ENCODE measurements at regions not wholly inside any gene's neighbourhood (a gene's known extent, or its start where the extent isn't known, plus 50 kb on each side); places are given as distances from the start of the nearest gene placed in this dataset.

- DNase-seq (ENCODE audit: low read depth), result no peak
Measured at GRCh38 chr2:129059476-129059875, 740.8 kb upstream of the HS6ST1 start.

DNA sequence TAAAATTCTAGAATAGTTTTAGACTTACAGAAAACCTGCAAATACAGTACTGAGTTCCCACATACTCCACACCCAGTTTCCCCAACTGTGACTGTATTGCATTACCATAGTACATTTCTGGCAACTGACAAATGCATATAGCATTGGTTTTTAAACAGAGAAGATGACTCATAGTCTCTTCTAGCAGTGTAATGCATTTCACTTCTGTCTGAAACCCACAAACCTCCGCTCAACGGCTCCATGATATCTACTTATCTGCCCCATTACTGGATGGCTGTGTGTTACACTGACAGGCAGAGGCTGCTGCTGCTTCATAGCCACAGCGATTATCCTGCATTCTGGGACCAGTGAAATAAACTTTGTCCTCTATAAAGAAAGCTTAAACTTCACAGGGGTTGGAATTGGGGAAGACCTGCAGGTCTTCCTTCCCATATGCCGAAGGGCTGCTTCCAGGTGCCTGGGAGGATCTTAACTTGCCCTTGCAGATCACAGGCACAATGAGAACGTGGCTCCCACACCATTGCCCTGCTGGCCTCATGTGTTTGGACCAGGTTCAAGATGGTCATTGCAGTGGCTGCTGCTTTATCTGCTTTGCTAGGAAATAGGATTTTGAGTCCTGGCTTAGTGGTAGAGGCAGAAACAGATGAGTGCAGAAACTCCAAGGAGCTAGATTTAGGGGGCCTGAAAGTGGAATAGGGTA lies 742.6 kb upstream of the HS6ST1 start:
- DNase-seq (ENCODE audit: low read depth), result no peak

DNA sequence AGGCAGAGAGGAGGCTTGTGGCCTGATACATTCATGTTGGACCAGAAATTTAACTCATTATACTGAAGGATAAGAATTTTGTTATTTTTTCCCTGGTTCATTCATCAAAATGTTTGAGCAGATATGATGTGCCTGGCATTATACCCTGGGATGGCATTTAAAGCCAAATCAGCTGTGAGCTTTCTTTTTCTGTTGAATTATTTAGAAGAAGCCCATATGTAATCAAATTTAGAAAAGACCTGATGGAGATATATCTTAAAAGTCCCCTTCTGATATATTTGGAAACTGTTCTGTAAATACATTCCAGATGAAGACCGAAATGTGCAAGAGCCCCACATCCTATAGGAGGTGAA lies 743.1 kb upstream of the HS6ST1 start:
- no peak for DNase-seq (ENCODE audit: low read depth)

DNA sequence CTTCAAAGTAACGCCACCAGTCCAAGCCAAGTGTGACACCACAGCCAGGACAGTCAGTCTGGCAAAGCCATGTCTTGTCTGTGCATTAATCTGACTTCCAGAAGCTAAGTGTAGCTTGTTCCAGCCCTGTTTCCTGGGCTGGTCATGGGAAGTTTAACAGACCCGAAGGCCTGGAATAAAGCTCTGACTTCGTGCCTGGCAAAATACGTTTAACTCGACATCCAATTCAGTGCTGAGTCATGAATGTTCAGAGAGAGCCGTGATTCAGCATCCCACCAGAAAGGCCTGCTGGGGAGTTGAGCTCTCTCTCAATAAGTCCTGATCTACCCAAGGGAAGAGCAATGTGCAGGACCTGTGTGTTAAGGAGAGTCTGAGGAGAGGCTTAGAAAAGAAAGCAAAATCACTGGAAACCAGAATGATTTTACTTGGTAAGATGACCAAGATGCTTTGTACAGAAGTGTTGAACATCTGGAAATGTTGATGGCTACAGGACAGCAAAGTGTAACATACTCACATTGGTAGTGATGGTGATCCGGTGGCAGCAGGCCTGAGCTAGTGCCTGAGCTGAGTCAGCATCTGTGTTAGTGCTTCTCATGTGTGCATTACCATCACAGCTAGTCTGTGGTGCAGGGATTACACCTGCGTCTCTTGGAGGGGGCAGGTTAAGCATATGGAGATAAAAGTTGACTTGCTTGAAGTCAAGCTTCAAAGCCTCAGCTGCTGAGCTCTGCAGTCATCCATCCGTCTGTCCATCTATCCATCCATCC lies 743.7 kb upstream of the HS6ST1 start:
- DNase-seq (ENCODE audit: low read depth), result no peak

DNA sequence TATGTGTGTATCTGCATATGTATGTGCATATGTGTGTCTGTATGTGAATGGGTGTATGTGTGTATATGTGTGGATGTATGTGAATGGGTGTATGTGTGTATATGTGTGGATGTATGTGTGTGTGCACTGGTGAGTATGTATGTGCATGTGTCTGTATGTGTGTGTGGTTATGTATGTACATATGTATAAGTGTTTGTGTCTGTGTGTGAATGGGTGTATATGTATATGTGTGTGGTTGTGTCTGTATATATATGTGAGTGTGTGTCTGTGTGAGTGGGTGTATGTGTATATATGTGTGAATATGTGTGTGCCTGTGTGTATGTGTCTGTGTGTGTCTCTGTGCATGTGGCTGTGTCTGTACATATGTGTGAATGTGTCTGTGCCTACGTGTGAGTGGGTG lies 748.4 kb upstream of the HS6ST1 start:
- no peak for DNase-seq (ENCODE audit: low read depth)

- DNase-seq (ENCODE audit: low read depth), result no peak
Measured at GRCh38 chr2:129067953-129068352, 749.3 kb upstream of the HS6ST1 start.

- DNase-seq (ENCODE audit: low read depth), result no peak
Measured at GRCh38 chr2:129068543-129068942, 749.9 kb upstream of the HS6ST1 start.

DNA sequence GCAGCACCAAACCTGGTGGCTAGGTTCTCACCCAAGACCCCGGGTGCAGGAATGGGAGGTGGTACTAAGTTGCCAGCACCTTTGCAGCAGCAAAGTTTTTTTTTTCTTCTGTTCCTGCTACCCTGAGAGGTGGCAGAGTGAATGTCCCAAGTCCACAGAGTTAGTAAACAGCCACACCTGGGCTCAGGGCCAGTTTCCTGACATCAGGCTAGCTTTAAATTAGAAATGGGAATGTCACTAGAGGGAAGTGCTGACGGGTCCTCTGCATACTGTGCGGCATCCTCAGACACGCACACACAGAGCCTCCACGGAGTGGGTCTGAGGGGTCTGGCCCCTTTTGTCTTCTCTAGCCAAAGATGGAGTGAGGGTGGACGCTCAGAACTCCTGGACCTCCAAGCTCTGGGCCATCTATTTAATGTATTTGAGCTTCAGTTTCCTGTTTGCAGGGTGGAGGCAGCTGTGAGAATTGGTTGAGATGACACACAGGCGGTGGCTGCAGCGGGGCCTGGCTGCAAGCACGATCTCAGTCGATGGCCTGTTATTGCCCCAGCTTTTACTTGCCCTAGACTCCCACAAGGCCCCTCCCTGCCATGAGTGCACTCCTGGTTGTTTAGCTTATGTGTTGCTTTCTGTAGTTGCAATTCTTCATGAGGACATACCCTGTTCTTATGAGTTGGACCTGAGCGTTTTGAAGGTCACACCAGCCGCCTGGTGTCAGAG lies 751.4 kb upstream of the HS6ST1 start:
- DNase-seq (ENCODE audit: low read depth), result no peak

DNA sequence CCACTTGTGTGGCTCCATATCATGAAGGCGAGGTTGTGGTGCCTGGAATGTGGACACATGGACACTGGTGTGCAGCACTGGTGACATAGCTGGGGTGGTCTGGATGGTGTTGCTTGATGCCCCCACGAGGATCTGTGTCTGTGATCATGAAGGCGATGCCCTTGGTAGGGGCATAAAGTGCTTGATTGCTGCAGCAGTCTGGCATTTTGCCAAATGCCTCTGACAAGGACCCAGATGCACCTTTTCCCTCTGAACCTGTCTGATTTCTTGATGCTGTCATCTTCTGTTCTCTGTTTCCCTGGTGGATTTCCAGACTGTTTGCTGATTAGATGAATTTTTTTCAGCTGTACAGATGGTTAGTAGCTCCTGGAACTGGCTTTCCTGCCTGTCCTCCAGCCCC lies 752.0 kb upstream of the HS6ST1 start:
- DNase-seq (ENCODE audit: low read depth), result no peak

DNA sequence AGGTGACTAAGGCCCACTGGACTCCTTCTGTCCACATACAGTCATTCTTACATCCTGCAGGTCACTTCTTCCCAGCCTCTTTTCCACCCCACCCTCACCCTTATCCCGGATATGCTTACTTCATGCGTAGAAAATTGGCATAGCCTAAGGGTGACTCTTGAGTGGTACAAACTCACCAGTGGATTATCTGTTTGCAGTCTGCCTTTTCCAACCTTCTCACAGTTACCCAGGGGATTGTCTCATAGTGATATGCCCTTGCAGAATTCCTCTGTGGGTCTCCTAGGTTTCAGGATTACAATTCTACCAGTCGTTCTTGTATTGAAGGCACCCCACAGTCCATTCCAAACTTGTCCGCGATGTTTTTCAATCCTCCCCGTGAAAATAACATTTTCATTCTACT lies 752.9 kb upstream of the HS6ST1 start:
- DNase-seq (ENCODE audit: low read depth), result no peak

GRCh38 chr2:129074298-129074920 lies 755.7 kb upstream of the HS6ST1 start:
- no peak for DNase-seq (ENCODE audit: low read depth)

GRCh38 chr2:129078548-129078947 lies 759.9 kb upstream of the HS6ST1 start:
- no peak for DNase-seq (ENCODE audit: low read depth)

DNA sequence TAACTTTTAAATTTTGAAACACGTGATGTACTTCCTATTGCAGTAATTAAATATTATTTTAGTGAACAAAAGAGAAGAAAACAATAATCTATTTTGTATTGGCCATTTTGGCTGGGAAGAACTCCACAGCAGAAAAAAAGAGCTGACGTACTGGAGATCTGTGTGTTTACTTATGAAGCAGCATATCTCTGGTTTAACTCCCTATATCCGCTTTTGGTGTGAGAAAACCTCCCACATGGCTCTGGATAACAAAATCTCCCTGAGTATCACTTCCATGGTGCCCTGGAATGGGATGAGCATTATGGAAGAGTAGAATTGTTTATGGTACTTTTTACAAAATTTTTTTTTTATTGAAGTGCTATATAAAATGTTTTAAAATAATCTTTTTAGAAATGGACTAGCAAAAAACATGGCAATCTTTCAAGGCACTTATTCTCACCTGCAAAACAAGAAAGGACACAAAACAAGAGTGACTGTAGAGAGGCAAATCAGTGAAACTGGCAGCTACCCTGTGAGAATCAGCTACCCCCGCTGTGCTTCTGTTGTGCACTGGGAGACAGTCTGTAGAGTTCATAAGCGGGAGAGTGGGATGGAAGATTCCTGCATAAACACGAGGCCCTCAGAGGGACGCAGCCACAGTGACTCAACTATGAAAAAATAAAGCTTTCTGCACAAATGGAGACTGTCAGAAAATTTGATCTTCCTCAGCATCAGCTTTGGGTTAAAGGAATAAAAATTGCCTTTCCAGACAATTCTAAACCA lies 762.2 kb upstream of the HS6ST1 start:
- DNase-seq (ENCODE audit: low read depth), result no peak

DNA sequence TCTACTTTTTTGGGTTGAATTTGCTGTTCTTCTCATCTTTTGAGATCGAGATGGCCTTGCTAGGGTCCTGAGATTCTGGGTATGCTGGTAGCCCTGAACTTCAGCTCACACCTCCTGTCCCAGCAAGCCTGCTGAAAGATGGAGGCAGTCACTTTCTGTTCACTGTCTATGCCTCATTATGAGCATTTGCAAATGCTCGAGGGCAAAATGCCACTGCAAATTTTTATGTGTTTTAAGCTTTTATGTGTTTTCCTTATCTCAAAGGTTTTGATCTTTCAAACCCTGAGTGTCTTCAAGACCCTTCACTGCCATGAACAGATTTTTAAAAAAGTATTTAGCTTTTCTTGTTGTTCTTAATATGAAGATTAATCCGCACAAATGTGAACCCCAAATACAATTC lies 766.7 kb upstream of the HS6ST1 start:
- no peak for DNase-seq (ENCODE audit: low read depth)

GRCh38 chr2:129087133-129087813 lies 768.6 kb upstream of the HS6ST1 start:
- DNase-seq (ENCODE audit: low read depth), result peak; percentile 22

GRCh38 chr2:129091620-129092019 lies 773.0 kb upstream of the HS6ST1 start:
- no peak for DNase-seq (ENCODE audit: low read depth)

- DNase-seq (ENCODE audit: low read depth), result peak; percentile 3
Measured at GRCh38 chr2:129092956-129093355, 774.3 kb upstream of the HS6ST1 start.

GRCh38 chr2:129101186-129101585 lies 782.5 kb upstream of the HS6ST1 start:
- no peak for DNase-seq (ENCODE audit: low read depth)

- no peak for DNase-seq (ENCODE audit: low read depth)
Measured at GRCh38 chr2:129103936-129104878, 785.5 kb upstream of the HS6ST1 start.

DNA sequence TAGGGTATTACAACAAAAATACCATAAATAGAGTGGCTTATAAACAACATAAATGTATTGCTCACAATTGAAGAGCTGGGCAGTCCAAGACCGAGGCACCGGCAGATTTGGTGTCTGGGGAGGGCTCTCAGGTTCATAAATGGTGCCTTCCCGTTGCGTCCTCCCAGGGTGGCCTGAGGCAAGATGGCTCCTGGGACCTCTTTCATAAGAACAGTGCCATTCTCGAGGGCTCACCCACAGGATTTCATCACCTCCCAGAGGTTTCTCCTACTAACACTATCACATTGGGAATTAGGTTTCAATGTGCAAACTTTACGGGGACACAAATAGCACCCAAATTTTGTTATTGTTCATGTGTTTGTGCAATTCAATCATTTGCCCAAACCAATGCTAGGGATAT lies 793.5 kb upstream of the HS6ST1 start:
- no peak for DNase-seq (ENCODE audit: low read depth)
